HepG2 (cell line): ENCODE measurements at regions not wholly inside any gene's neighbourhood (a gene's known extent, or its start where the extent isn't known, plus 50 kb on each side); places are given as distances from the start of the nearest gene placed in this dataset.

ENCODE experiments used
- ATAC-seq: fragments of 200-7000 bp; cut with Tn5 transposase; 3 replicates; pipeline ENCODE4 v1.9.1; 2020; ENCODE audit warnings: mild to moderate bottlenecking, moderate library complexity
- BruUV-seq: library from RNA; stranded (reverse); fragments of 400-500 nt; replicated peaks from 2 replicates; lab custom pipeline; 2021; lab: Mats Ljungman, UMichigan
- CTCF ChIA-PET: fragments of 300-600 bp; formaldehyde crosslinking; extraction: SDS; loops from one replicate; lab custom pipeline; 2021; ENCODE audit warnings: low total read pairs, inconsistent platforms, low intra/inter-chr PET ratio; lab: Yijun Ruan, JAX
- POLR2A ChIA-PET: fragments of 350-600 bp; sonication (Branson Sonifier 250); formaldehyde crosslinking; loops from one replicate; lab custom pipeline; 2020; ENCODE audit warnings: antibody characterized with exemption, inconsistent platforms; lab: Yijun Ruan, JAX
- DNase-seq: peaks from one replicate; pipeline ENCODE4 v3.0.0-alpha.2; 2015; ENCODE audit warnings: low spot score
- FAIRE-seq: peaks from 3 replicates; lab custom pipeline; 2011; peaks lifted over from hg19 to GRCh38; lab: Jason Lieb, UNC
- H2AFZ ChIP-seq: one replicate; pipeline ENCODE4 v1.6.1; 2011; ENCODE audit warnings: low read length, inconsistent platforms
- H3K27ac ChIP-seq: fragments of 300-600 bp; 3 replicates; pipeline ENCODE4 v1.8.0; 2011; ENCODE audit warnings: mixed run types, mild to moderate bottlenecking, mixed read lengths, low read length, inconsistent platforms; ENCODE audit not compliant: insufficient read depth; ENCODE audit errors: extremely low read length
- H3K27me3 ChIP-seq, 2 experiments: fragments of 200-600 bp in 1 of 2; 2 replicates in 1 of 2; 3 replicates in 1 of 2; pipeline versions ENCODE4 v1.6.0 to v1.8.0; 2011; ENCODE audit warnings: low read length in 2 of 2, mild to moderate bottlenecking in 2 of 2, moderate library complexity in 2 of 2, inconsistent platforms in 1 of 2; ENCODE audit not compliant: insufficient read depth in 2 of 2, control insufficient read depth in 1 of 2
- H3K36me3 ChIP-seq, 2 experiments: fragments of 200-600 bp in 1 of 2; replicated peaks in 1 of 2; 2 replicates in 1 of 2; 3 replicates in 1 of 2; pipeline versions ENCODE4 v1.5.1 to v1.8.0; 2011; ENCODE audit warnings: low read length in 2 of 2, inconsistent platforms in 1 of 2; ENCODE audit not compliant: insufficient read depth in 2 of 2, control insufficient read depth in 1 of 2
- H3K4me1 ChIP-seq: 2 replicates; pipeline ENCODE4 v1.5.1; 2012; ENCODE audit warnings: low read length, inconsistent platforms; ENCODE audit not compliant: insufficient read depth
- H3K4me2 ChIP-seq: 2 replicates; pipeline ENCODE4 v1.6.0; 2011; ENCODE audit warnings: low read depth, low read length, inconsistent platforms
- H3K4me3 ChIP-seq, 3 experiments: fragments of 200-600 bp in 1 of 3; sonication (generic), shearing (Covaris generic) in 1 of 3; replicated peaks in 1 of 3; 2 replicates each; pipeline ENCODE4 v1.5.1; 2011 to 2016; ENCODE audit warnings: low read length in 3 of 3, inconsistent platforms in 2 of 3, low read depth in 2 of 3, mild to moderate bottlenecking in 2 of 3, control low read depth in 1 of 3, mixed read lengths in 1 of 3; ENCODE audit not compliant: insufficient read depth in 1 of 3
- H3K79me2 ChIP-seq: one replicate; pipeline ENCODE4 v1.6.1; 2011; ENCODE audit warnings: low read length, inconsistent platforms; ENCODE audit not compliant: insufficient read depth
- H3K9ac ChIP-seq: 2 replicates; pipeline ENCODE4 v1.6.0; 2011; ENCODE audit warnings: mild to moderate bottlenecking, low read depth, low read length, inconsistent platforms; ENCODE audit not compliant: insufficient read depth
- H3K9me3 ChIP-seq: 2 replicates; pipeline ENCODE4 v1.5.1; 2012; ENCODE audit warnings: mild to moderate bottlenecking, low read length
- H4K20me1 ChIP-seq: 2 replicates; pipeline ENCODE4 v1.6.0; 2011; ENCODE audit warnings: inconsistent platforms, mild to moderate bottlenecking, low read length, moderate library complexity; ENCODE audit not compliant: insufficient read depth
- DR1 ChIP-seq: sonication (generic); formaldehyde crosslinking; IDR thresholded peaks from 2 replicates; pipeline ENCODE4 v1.8.0; 2021; ENCODE audit warnings: mild to moderate bottlenecking, missing genetic modification reagents, inconsistent platforms
- GTF3A ChIP-seq: sonication (generic); formaldehyde crosslinking; conservative IDR thresholded peaks from 2 replicates; pipeline ENCODE4 v1.4.0; 2020; ENCODE audit warnings: mild to moderate bottlenecking, missing genetic modification reagents
- HDAC2 ChIP-seq: sonication (generic); formaldehyde crosslinking; IDR thresholded peaks from 2 replicates; pipeline ENCODE4 v1.4.0; 2020; ENCODE audit warnings: missing genetic modification reagents
- KLF15 ChIP-seq: sonication (generic); formaldehyde crosslinking; IDR thresholded peaks from 2 replicates; pipeline ENCODE4 v1.8.1; 2023; ENCODE audit warnings: borderline replicate concordance, mild to moderate bottlenecking, inconsistent platforms, missing genetic modification reagents, mixed read lengths
- PHF21A ChIP-seq: sonication (generic); formaldehyde crosslinking; IDR thresholded peaks from 2 replicates; pipeline ENCODE4 v1.5.0; 2020; ENCODE audit warnings: mild to moderate bottlenecking, missing genetic modification reagents
- SMAD9 ChIP-seq: sonication (generic); formaldehyde crosslinking; IDR thresholded peaks from 2 replicates; pipeline ENCODE4 v1.5.1; 2020; ENCODE audit warnings: mild to moderate bottlenecking, missing genetic modification reagents
- SMARCC2 ChIP-seq: fragments of 450-650 bp; IDR thresholded peaks from 2 replicates; pipeline ENCODE4 v1.6.1; 2017; ENCODE audit warnings: antibody characterized with exemption, mild to moderate bottlenecking
- ZNF224 ChIP-seq: sonication (generic); formaldehyde crosslinking; IDR thresholded peaks from 2 replicates; pipeline ENCODE4 v1.5.0; 2020; ENCODE audit warnings: mild to moderate bottlenecking, missing genetic modification reagents
- ZNF709 ChIP-seq: sonication (generic); formaldehyde crosslinking; IDR thresholded peaks from 2 replicates; pipeline ENCODE4 v1.5.0; 2020; ENCODE audit warnings: mild to moderate bottlenecking, missing genetic modification reagents
- WGBS: methylation state at CpG from one replicate; pipeline ENCODE4 v1.1.6; 2017; ENCODE audit warnings: low lambda C conversion rate; 5-methylcytosine and 5-hydroxymethylcytosine counted together
- in situ Hi-C: cut with HindIII; loops from 2 replicates; pipeline ENCODE4 v1.10.0; 2017; ENCODE audit warnings: low pct_unique_long_range_greater_than_20kb; ENCODE audit not compliant: extremely low pct_ligation_motif_present
- intact Hi-C: fragments of 100-400 bp; cut with micrococcal nuclease; formaldehyde crosslinking; loops from one replicate; pipeline ENCODE4 v1.10.0; 2022; ENCODE audit not compliant: unreplicated experiment
- TF ChIP-seq, protein P1 (sequence below): sonication (generic); formaldehyde crosslinking; IDR thresholded peaks from 2 replicates; pipeline ENCODE4 v1.4.0; 2020; ENCODE audit warnings: missing genetic modification reagents, mild to moderate bottlenecking, borderline replicate concordance
- TF ChIP-seq, protein P2 (sequence below): sonication (generic); formaldehyde crosslinking; IDR thresholded peaks from 2 replicates; pipeline ENCODE4; 2020; ENCODE audit warnings: missing genetic modification reagents, mild to moderate bottlenecking, borderline replicate concordance
- TF ChIP-seq, protein P3 (sequence below): IDR thresholded peaks from 2 replicates; pipeline ENCODE4 v1.6.1; 2016; ENCODE audit warnings: low read depth, missing genetic modification reagents, missing compliant biosample characterization

DNA sequence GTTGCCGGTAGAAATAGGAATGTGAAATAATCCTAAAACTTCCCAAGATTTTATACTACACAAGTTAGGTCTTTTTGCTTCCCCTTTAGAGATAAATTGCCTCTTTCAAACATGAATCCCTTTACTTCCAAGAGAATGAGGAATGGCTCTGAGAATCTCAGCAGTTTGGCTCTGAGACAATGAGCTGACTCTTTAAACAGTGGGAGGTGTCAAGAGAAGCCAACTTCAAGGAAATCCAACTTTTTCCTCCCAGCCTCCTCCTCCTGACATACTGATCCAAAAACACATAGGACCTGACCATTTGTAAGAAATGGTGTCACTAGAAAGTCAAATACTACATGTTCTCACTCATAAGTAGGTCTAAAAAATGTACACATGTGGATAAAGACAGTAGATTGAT is 154.2 kb downstream of the ALDH8A1 start:
- H3K79me2 ChIP-seq = no peaks in the 10 kb centered on the region
- ChIA-PET CTCF (no interaction called here), POLR2A (no interaction called here)
- DNase-seq = no peak
- WGBS = 92% methylated on average over 1 of the region's 1 CpG
- H3K9me3 ChIP-seq = peaks cover 12% of the 10 kb centered on the region; the same call in 1 of the 2 replicates
- no peak for FAIRE-seq
- no peak overlapping the region for H3K4me3 ChIP-seq
- H3K9ac ChIP-seq = no peak overlapping the region
- in situ Hi-C loops = no loop called here
- ATAC-seq = no peak
- TF ChIP-seq DR1 (CRISPR knock-in tag) (no peak), ZNF709 (no peak), HDAC2 (no peak), SMARCC2 (no peak), SMAD9 (CRISPR knock-in tag) (no peak), GTF3A (no peak), ZNF224 (CRISPR knock-in tag) (no peak), KLF15 (CRISPR knock-in tag) (no peak), PHF21A (CRISPR knock-in tag) (no peak)
- TF ChIP-seq, protein P1, sequence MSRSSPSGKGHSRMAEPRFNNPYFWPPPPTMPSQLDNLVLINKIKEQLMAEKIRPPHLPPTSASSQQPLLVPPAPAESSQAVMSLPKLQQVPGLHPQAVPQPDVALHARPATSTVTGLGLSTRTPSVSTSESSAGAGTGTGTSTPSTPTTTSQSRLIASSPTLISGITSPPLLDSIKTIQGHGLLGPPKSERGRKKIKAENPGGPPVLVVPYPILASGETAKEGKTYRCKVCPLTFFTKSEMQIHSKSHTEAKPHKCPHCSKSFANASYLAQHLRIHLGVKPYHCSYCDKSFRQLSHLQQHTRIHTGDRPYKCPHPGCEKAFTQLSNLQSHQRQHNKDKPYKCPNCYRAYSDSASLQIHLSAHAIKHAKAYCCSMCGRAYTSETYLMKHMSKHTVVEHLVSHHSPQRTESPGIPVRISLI (CRISPR knock-in tag) = no peak
- TF ChIP-seq, protein P2, sequence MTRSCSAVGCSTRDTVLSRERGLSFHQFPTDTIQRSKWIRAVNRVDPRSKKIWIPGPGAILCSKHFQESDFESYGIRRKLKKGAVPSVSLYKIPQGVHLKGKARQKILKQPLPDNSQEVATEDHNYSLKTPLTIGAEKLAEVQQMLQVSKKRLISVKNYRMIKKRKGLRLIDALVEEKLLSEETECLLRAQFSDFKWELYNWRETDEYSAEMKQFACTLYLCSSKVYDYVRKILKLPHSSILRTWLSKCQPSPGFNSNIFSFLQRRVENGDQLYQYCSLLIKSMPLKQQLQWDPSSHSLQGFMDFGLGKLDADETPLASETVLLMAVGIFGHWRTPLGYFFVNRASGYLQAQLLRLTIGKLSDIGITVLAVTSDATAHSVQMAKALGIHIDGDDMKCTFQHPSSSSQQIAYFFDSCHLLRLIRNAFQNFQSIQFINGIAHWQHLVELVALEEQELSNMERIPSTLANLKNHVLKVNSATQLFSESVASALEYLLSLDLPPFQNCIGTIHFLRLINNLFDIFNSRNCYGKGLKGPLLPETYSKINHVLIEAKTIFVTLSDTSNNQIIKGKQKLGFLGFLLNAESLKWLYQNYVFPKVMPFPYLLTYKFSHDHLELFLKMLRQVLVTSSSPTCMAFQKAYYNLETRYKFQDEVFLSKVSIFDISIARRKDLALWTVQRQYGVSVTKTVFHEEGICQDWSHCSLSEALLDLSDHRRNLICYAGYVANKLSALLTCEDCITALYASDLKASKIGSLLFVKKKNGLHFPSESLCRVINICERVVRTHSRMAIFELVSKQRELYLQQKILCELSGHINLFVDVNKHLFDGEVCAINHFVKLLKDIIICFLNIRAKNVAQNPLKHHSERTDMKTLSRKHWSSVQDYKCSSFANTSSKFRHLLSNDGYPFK (CRISPR knock-in tag) = no peak
- TF ChIP-seq, protein P3, sequence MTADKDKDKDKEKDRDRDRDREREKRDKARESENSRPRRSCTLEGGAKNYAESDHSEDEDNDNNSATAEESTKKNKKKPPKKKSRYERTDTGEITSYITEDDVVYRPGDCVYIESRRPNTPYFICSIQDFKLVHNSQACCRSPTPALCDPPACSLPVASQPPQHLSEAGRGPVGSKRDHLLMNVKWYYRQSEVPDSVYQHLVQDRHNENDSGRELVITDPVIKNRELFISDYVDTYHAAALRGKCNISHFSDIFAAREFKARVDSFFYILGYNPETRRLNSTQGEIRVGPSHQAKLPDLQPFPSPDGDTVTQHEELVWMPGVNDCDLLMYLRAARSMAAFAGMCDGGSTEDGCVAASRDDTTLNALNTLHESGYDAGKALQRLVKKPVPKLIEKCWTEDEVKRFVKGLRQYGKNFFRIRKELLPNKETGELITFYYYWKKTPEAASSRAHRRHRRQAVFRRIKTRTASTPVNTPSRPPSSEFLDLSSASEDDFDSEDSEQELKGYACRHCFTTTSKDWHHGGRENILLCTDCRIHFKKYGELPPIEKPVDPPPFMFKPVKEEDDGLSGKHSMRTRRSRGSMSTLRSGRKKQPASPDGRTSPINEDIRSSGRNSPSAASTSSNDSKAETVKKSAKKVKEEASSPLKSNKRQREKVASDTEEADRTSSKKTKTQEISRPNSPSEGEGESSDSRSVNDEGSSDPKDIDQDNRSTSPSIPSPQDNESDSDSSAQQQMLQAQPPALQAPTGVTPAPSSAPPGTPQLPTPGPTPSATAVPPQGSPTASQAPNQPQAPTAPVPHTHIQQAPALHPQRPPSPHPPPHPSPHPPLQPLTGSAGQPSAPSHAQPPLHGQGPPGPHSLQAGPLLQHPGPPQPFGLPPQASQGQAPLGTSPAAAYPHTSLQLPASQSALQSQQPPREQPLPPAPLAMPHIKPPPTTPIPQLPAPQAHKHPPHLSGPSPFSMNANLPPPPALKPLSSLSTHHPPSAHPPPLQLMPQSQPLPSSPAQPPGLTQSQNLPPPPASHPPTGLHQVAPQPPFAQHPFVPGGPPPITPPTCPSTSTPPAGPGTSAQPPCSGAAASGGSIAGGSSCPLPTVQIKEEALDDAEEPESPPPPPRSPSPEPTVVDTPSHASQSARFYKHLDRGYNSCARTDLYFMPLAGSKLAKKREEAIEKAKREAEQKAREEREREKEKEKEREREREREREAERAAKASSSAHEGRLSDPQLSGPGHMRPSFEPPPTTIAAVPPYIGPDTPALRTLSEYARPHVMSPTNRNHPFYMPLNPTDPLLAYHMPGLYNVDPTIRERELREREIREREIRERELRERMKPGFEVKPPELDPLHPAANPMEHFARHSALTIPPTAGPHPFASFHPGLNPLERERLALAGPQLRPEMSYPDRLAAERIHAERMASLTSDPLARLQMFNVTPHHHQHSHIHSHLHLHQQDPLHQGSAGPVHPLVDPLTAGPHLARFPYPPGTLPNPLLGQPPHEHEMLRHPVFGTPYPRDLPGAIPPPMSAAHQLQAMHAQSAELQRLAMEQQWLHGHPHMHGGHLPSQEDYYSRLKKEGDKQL (CRISPR knock-in tag) = no peak
- no peak overlapping the region for H3K27ac ChIP-seq
- H2AFZ ChIP-seq = no peak overlapping the region
- intact Hi-C loops = no loop called here
- BruUV-seq = no TSS peak
- no peaks in the 10 kb centered on the region for H3K36me3 ChIP-seq
- H3K27me3 ChIP-seq = no peaks in the 10 kb centered on the region
- no peak overlapping the region for H3K4me2 ChIP-seq
- no peaks in the 10 kb centered on the region for H4K20me1 ChIP-seq
- H3K4me1 ChIP-seq = no peaks in the 10 kb centered on the region
